Mucosa of rectum (tissue), 2 donors: ENCODE measurements at regions not wholly inside any gene's neighbourhood (a gene's known extent, or its start where the extent isn't known, plus 50 kb on each side); places are given as distances from the start of the nearest gene placed in this dataset.

ENCODE experiments used
- H3K27ac ChIP-seq, 2 donors: one replicate each; pipeline ENCODE4 v1.7.0; 2013; ENCODE audit warnings: inconsistent platforms in 2 of 2, low read depth in 2 of 2, low read length in 2 of 2
- H3K27me3 ChIP-seq, 2 donors: one replicate each; pipeline ENCODE4 v1.7.0; 2013; ENCODE audit warnings: low read length in 2 of 2; ENCODE audit not compliant: control insufficient read depth in 2 of 2, insufficient read depth in 2 of 2
- H3K36me3 ChIP-seq, 2 donors: one replicate each; pipeline ENCODE4 v1.7.0; 2013; ENCODE audit warnings: low read length in 2 of 2; ENCODE audit not compliant: control insufficient read depth in 2 of 2, insufficient read depth in 2 of 2
- H3K4me1 ChIP-seq, 2 donors: one replicate each; pipeline ENCODE4 v1.7.0; 2013; ENCODE audit warnings: low read length in 2 of 2, mild to moderate bottlenecking in 1 of 2; ENCODE audit not compliant: control insufficient read depth in 2 of 2, insufficient read depth in 2 of 2
- H3K4me3 ChIP-seq, 2 donors: one replicate each; pipeline ENCODE4 v1.7.0; 2013; ENCODE audit warnings: low read length in 2 of 2
- H3K9ac ChIP-seq, 2 donors: one replicate each; pipeline ENCODE4 v1.7.0; 2013; ENCODE audit warnings: low read length in 2 of 2, low read depth in 1 of 2, mild to moderate bottlenecking in 1 of 2
- H3K9me3 ChIP-seq, 2 donors: one replicate each; pipeline ENCODE4 v1.7.0; 2013; ENCODE audit warnings: low read length in 2 of 2; ENCODE audit not compliant: control insufficient read depth in 2 of 2
- donor health status: healthy.
- donor health status: Normal muscosa, but diverticular disease.

GRCh38 chr7:68550635-68551034, 1047.6 kb upstream of the AUTS2 start:
- Histone ChIP-seq H3K27ac (no peak overlapping the region), H3K9me3 (no peaks in the 10 kb centered on the region), H3K9ac (no peak overlapping the region), H3K27me3 (no peaks in the 10 kb centered on the region), H3K4me1 (no peaks in the 10 kb centered on the region), H3K36me3 (no peaks in the 10 kb centered on the region), H3K4me3 (no peak overlapping the region)

GRCh38 chr7:68556537-68556936, 1041.7 kb upstream of the AUTS2 start:
- no peaks in the 10 kb centered on the region for H3K9me3 ChIP-seq
- H3K4me3 ChIP-seq = no peak overlapping the region
- H3K27me3 ChIP-seq = no peaks in the 10 kb centered on the region
- no peaks in the 10 kb centered on the region for H3K36me3 ChIP-seq
- H3K27ac ChIP-seq = no peak overlapping the region
- no peak overlapping the region for H3K9ac ChIP-seq
- H3K4me1 ChIP-seq = no peaks in the 10 kb centered on the region

GRCh38 chr7:68559518-68559917, 1038.8 kb upstream of the AUTS2 start:
- Histone ChIP-seq H3K9me3 (no peaks in the 10 kb centered on the region), H3K4me1 (no peaks in the 10 kb centered on the region), H3K27ac (no peak overlapping the region), H3K4me3 (no peak overlapping the region), H3K9ac (no peak overlapping the region), H3K36me3 (no peaks in the 10 kb centered on the region), H3K27me3 (no peaks in the 10 kb centered on the region)

- Histone ChIP-seq H3K27me3 (no peaks in the 10 kb centered on the region), H3K27ac (no peak overlapping the region), H3K4me1 (no peaks in the 10 kb centered on the region), H3K4me3 (no peak overlapping the region), H3K9ac (no peak overlapping the region), H3K36me3 (no peaks in the 10 kb centered on the region), H3K9me3 (no peaks in the 10 kb centered on the region)
Observed at GRCh38 chr7:68562323-68562899, 1035.9 kb upstream of the AUTS2 start.

- no peak overlapping the region for H3K27ac ChIP-seq
- no peaks in the 10 kb centered on the region for H3K4me1 ChIP-seq
- H3K36me3 ChIP-seq = no peaks in the 10 kb centered on the region
- no peak overlapping the region for H3K4me3 ChIP-seq
- no peak overlapping the region for H3K9ac ChIP-seq
- no peaks in the 10 kb centered on the region for H3K9me3 ChIP-seq
- H3K27me3 ChIP-seq = no peaks in the 10 kb centered on the region
Observed at GRCh38 chr7:68564306-68565135, 1033.8 kb upstream of the AUTS2 start.

- H3K27ac ChIP-seq = no peak overlapping the region
- no peaks in the 10 kb centered on the region for H3K36me3 ChIP-seq
- H3K4me3 ChIP-seq = no peak overlapping the region
- no peaks in the 10 kb centered on the region for H3K9me3 ChIP-seq
- no peak overlapping the region for H3K9ac ChIP-seq
- no peaks in the 10 kb centered on the region for H3K4me1 ChIP-seq
- no peaks in the 10 kb centered on the region for H3K27me3 ChIP-seq
Observed at GRCh38 chr7:68571286-68571685, 1027.0 kb upstream of the AUTS2 start.

- Histone ChIP-seq H3K27me3 (no peaks in the 10 kb centered on the region), H3K27ac (no peak overlapping the region), H3K36me3 (no peaks in the 10 kb centered on the region), H3K4me3 (no peak overlapping the region), H3K4me1 (no peaks in the 10 kb centered on the region), H3K9me3 (no peaks in the 10 kb centered on the region), H3K9ac (no peak overlapping the region)
Observed at GRCh38 chr7:68573271-68574005, 1024.8 kb upstream of the AUTS2 start.

GRCh38 chr7:68576366-68576765, 1021.9 kb upstream of the AUTS2 start:
- Histone ChIP-seq H3K9me3 (no peaks in the 10 kb centered on the region), H3K27me3 (no peaks in the 10 kb centered on the region), H3K4me3 (no peak overlapping the region), H3K27ac (no peak overlapping the region), H3K9ac (no peak overlapping the region), H3K4me1 (no peaks in the 10 kb centered on the region), H3K36me3 (no peaks in the 10 kb centered on the region)

GRCh38 chr7:68581417-68581816, 1016.9 kb upstream of the AUTS2 start:
- no peaks in the 10 kb centered on the region for H3K36me3 ChIP-seq

GRCh38 chr7:68587599-68587998, 1010.7 kb upstream of the AUTS2 start:
- Histone ChIP-seq H3K9me3 (no peaks in the 10 kb centered on the region), H3K36me3 (no peaks in the 10 kb centered on the region), H3K9ac (no peak overlapping the region), H3K27me3 (no peaks in the 10 kb centered on the region), H3K4me3 (no peak overlapping the region), H3K4me1 (no peaks in the 10 kb centered on the region), H3K27ac (no peak overlapping the region)

More at GRCh38 chr7:68581417-68581816, 1016.9 kb upstream of the AUTS2 start:
- Histone ChIP-seq H3K9ac (no peak overlapping the region), H3K27ac (no peak overlapping the region), H3K27me3 (no peaks in the 10 kb centered on the region), H3K4me1 (no peaks in the 10 kb centered on the region), H3K4me3 (no peak overlapping the region), H3K9me3 (no peaks in the 10 kb centered on the region)
